GM21360 (cell line): ENCODE measurements at regions not wholly inside any gene's neighbourhood (a gene's known extent, or its start where the extent isn't known, plus 50 kb on each side); places are given as distances from the start of the nearest gene placed in this dataset.
"Not testable (repeated sequence)": the region's sequence is repeated elsewhere in the genome, so short reads cannot be mapped to it uniquely, and the experiment has no call there.

Source experiments
- ATAC-seq: cut with Tn5 transposase; IDR thresholded peaks from one replicate; pipeline ENCODE4 v1.9.1; 2021; ENCODE audit warnings: mild to moderate bottlenecking, moderate library complexity; ENCODE audit not compliant: unreplicated experiment

DNA sequence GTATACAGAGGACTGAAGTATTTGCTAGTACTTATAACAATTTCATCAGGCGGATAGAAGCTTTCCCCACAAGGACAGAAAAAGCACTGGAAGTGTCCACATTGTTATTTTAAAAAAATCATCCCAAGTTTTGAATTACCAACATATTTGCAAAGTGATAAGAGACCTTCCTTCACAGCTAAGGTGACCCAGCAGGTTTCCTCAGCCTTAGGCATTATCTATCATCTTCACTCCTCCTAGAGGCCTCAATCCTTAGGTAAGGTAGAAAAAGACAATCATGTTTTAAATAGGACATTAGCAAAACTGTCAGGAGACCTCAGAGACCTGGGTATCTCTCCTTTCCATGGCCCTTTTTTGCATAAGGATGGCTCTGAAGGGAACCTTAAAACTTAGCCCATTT lies 72.5 kb upstream of the CHD6 start:
- no peak for ATAC-seq

- no peak for ATAC-seq
These were observed 68.8 kb upstream of the CHD6 start for GRCh38 chr20:41686961-41687360.

- ATAC-seq, result not testable (repeated sequence)
These were observed 67.0 kb upstream of the CHD6 start for GRCh38 chr20:41685145-41685544.

- no peak for ATAC-seq
These were observed 60.6 kb upstream of the CHD6 start for GRCh38 chr20:41678799-41679198.

DNA sequence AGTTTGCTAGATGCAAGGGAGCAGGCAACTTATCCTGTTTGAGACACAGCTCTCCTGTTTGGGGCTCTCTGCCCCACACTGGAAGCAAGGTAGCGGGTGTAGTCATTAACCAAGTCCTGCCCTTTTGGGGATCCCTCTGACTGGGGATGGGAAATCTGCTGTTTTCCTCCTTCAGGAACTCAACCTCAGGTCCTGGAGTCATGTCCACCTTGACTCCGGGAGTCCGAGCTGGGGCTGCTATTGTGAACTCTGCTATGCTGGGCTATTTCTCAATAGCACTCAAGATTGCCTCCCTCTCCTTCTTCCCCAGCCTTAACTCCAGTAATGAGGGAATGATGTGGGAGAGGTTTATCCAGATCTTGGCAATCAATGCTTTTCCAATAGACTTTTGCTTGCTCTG lies 54.1 kb upstream of the CHD6 start:
- no peak for ATAC-seq

- ATAC-seq, result no peak
These were observed 53.0 kb upstream of the CHD6 start for GRCh38 chr20:41671143-41671542.

DNA sequence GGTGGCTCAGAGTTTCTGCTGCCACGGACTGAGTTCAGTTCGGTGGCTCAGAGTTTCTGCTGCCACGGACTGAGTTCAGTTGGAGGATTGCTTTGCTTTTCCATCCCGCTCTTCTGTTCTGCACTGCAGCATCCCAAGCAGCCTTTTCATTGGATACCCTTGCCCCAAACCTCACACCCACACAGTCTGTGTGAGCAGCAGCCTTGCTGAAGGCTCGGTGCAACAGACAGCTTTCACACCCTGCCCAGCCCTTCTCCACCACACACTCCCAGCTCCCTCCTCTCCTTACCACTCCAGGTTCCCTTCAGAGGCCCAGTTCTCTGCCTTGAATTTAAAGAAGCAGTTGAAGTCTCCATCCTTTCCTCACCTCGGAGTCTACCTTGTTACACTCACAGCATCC lies 52.5 kb upstream of the CHD6 start:
- ATAC-seq, result no peak

DNA sequence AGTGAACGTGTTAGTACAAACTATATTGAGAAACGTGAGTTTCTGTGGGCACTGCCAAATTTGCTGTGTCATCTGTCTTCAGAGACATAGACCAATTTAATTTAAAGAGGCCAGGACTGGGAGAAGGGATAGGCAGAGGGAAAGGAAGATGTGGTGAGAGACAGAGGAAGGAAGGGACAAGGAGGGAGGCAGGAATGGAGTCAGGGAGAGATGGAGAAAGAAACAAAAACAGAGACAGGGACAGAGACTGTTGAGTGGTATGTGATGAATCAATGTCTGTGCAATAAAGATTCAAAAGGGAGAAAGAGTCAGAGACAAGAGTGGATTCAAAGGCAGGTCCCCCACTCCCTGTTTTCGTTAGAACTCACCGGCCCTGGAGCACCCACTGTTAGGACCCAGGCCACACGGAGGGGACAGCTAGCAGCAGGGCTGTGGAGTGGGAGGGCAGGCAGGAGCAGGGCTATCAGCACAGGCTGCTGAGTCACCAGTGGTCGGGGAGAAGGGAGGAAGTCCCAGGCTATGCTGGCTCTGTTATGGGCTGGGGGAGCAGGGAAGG lies 51.6 kb upstream of the CHD6 start:
- no peak for ATAC-seq

- no peak for ATAC-seq
These were observed 50.0 kb upstream of the CHD6 start for GRCh38 chr20:41668057-41668749.
